ENCODE measurements at regions not wholly inside any gene's neighbourhood (a gene's known extent, or its start where the extent isn't known, plus 50 kb on each side); places are given as distances from the start of the nearest gene placed in this dataset.

- Histone ChIP-seq H3K27me3 (ENCODE audit: control insufficient read depth, insufficient read depth, low read length) (no peaks in the 10 kb centered on the region), H3K27ac (ENCODE audit: low read depth, low read length) (no peak overlapping the region), H3K36me3 (ENCODE audit: control insufficient read depth, insufficient read depth, low read length) (no peaks in the 10 kb centered on the region), H3K4me1 (ENCODE audit: control insufficient read depth, insufficient read depth, low read length) (no peaks in the 10 kb centered on the region), H3K9me3 (ENCODE audit: control insufficient read depth, insufficient read depth, low read depth, low read length) (peaks cover 40% of the 10 kb centered on the region), H3K9ac (ENCODE audit: low read length) (no peak overlapping the region), H3K4me3 (ENCODE audit: low read depth, low read length) (no peak overlapping the region)
Measured at GRCh38 chr7:17396692-17397091, 98.2 kb downstream of the AHR start.

GRCh38 chr7:17401791-17402627 lies 103.6 kb downstream of the AHR start:
- Histone ChIP-seq H3K4me3 (ENCODE audit: low read depth, low read length) (no peak overlapping the region), H3K4me1 (ENCODE audit: control insufficient read depth, insufficient read depth, low read length) (no peaks in the 10 kb centered on the region), H3K9ac (ENCODE audit: low read length) (no peak overlapping the region), H3K27me3 (ENCODE audit: control insufficient read depth, insufficient read depth, low read length) (no peaks in the 10 kb centered on the region), H3K9me3 (ENCODE audit: control insufficient read depth, insufficient read depth, low read depth, low read length) (no peaks in the 10 kb centered on the region), H3K36me3 (ENCODE audit: control insufficient read depth, insufficient read depth, low read length) (no peaks in the 10 kb centered on the region), H3K27ac (ENCODE audit: low read depth, low read length) (no peak overlapping the region)

DNA sequence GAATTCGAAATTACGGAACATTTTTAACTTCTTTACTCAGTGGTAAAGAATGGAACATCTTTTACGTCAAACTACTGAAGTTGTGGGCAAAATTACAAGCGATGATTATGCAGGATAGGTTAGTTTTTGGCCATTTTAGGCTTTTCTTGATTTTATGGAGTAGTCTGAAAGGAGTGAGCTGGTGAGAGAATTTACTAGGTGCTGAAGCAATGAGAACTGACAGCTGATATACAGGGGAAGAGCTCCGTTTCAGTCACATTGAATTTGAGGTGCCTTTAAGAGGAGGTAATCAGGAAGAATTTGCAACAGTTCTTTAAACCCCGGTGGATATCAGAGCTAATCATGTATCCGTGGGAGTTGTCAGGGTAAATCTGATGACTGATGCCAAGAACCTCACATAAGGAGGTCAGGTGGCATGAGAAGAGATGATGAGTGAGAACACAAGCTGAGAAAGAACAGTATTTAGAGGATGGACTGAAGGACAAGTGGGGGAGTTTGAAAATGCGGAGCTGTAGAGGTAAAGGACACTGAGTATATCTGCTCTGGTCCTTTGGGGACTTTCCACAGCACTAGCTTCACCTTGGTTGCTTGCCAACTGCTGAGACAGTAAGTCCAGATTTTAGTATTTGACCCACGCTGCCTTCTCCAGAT lies 104.3 kb downstream of the AHR start:
- H3K4me3 ChIP-seq (ENCODE audit: low read depth, low read length), result no peak overlapping the region
- no peaks in the 10 kb centered on the region for H3K36me3 ChIP-seq (ENCODE audit: control insufficient read depth, insufficient read depth, low read length)
- no peaks in the 10 kb centered on the region for H3K9me3 ChIP-seq (ENCODE audit: control insufficient read depth, insufficient read depth, low read depth, low read length)
- H3K27me3 ChIP-seq (ENCODE audit: control insufficient read depth, insufficient read depth, low read length), result no peaks in the 10 kb centered on the region
- H3K9ac ChIP-seq (ENCODE audit: low read length), result no peak overlapping the region
- no peaks in the 10 kb centered on the region for H3K4me1 ChIP-seq (ENCODE audit: control insufficient read depth, insufficient read depth, low read length)
- no peak overlapping the region for H3K27ac ChIP-seq (ENCODE audit: low read depth, low read length)

DNA sequence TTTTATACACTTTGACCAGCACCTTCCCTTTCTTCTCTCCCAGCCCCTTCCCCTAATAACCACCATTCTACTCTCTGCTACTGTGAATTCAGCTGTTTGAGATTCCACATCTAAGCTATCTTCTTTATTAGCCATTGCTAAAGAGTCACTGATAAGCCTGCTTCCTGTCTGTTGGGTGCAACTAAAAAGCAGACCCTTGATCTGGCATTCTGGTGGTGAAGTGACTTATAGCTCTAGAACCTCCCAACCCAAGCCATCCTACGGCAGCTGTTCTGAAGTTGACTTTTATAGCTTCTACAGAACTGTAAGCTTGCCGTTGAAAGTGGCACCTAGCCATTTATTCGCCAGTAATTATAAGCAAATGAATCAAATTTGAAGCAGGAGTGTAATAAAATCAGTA lies 105.6 kb downstream of the AHR start:
- Histone ChIP-seq H3K4me1 (ENCODE audit: control insufficient read depth, insufficient read depth, low read length) (no peaks in the 10 kb centered on the region), H3K9ac (ENCODE audit: low read length) (no peak overlapping the region), H3K27ac (ENCODE audit: low read depth, low read length) (no peak overlapping the region), H3K9me3 (ENCODE audit: control insufficient read depth, insufficient read depth, low read depth, low read length) (no peaks in the 10 kb centered on the region), H3K27me3 (ENCODE audit: control insufficient read depth, insufficient read depth, low read length) (no peaks in the 10 kb centered on the region), H3K36me3 (ENCODE audit: control insufficient read depth, insufficient read depth, low read length) (no peaks in the 10 kb centered on the region), H3K4me3 (ENCODE audit: low read depth, low read length) (no peak overlapping the region)

DNA sequence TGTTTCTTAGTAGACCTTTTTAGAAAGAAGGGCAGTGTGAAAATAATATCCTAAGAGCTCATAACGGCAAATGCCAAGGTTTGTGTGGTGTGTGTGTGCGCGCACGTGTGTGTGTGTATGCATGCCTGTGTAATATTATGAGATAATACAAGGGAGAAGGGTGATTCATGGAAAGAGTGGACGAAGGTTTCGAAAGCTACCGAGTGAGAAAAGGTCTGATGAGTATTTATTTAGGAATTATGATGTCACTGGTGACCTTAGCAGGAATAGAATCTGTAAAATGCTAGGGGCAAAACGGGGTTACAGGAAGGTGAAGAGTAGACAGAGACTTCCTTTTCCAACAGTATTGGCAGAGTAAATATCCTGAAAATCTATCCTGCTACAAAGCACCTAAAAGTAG lies 107.3 kb downstream of the AHR start:
- Histone ChIP-seq H3K36me3 (ENCODE audit: control insufficient read depth, insufficient read depth, low read length) (no peaks in the 10 kb centered on the region), H3K4me3 (ENCODE audit: low read depth, low read length) (no peak overlapping the region), H3K27ac (ENCODE audit: low read depth, low read length) (no peak overlapping the region), H3K9ac (ENCODE audit: low read length) (no peak overlapping the region), H3K4me1 (ENCODE audit: control insufficient read depth, insufficient read depth, low read length) (no peaks in the 10 kb centered on the region), H3K9me3 (ENCODE audit: control insufficient read depth, insufficient read depth, low read depth, low read length) (no peaks in the 10 kb centered on the region), H3K27me3 (ENCODE audit: control insufficient read depth, insufficient read depth, low read length) (no peaks in the 10 kb centered on the region)

GRCh38 chr7:17406738-17407137 lies 108.3 kb downstream of the AHR start:
- no peaks in the 10 kb centered on the region for H3K9me3 ChIP-seq (ENCODE audit: control insufficient read depth, insufficient read depth, low read depth, low read length)
- H3K4me3 ChIP-seq (ENCODE audit: low read depth, low read length), result no peak overlapping the region
- H3K9ac ChIP-seq (ENCODE audit: low read length), result no peak overlapping the region
- no peak overlapping the region for H3K27ac ChIP-seq (ENCODE audit: low read depth, low read length)
- H3K27me3 ChIP-seq (ENCODE audit: control insufficient read depth, insufficient read depth, low read length), result no peaks in the 10 kb centered on the region
- no peaks in the 10 kb centered on the region for H3K36me3 ChIP-seq (ENCODE audit: control insufficient read depth, insufficient read depth, low read length)
- no peaks in the 10 kb centered on the region for H3K4me1 ChIP-seq (ENCODE audit: control insufficient read depth, insufficient read depth, low read length)

DNA sequence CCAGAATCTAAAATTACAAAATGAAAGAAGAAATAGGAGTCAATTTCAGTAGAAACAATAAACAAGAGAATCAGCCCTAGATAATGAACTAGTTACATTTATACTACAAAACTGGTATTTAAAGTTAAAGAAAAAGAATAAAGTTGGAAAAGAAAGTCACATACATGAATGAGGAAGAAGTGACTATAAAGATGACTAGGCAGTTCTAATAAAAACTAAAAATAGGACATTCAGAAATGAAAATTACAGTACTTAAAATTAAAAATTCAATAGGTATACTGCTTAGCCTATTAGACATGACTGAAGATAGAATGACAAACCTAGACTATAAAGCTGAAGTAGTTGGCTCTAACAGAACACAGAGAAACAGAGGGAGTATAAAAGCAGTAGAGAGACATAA lies 108.8 kb downstream of the AHR start:
- no peak overlapping the region for H3K4me3 ChIP-seq (ENCODE audit: low read depth, low read length)
- H3K36me3 ChIP-seq (ENCODE audit: control insufficient read depth, insufficient read depth, low read length), result no peaks in the 10 kb centered on the region
- no peak overlapping the region for H3K27ac ChIP-seq (ENCODE audit: low read depth, low read length)
- H3K27me3 ChIP-seq (ENCODE audit: control insufficient read depth, insufficient read depth, low read length), result no peaks in the 10 kb centered on the region
- no peak overlapping the region for H3K9ac ChIP-seq (ENCODE audit: low read length)
- H3K4me1 ChIP-seq (ENCODE audit: control insufficient read depth, insufficient read depth, low read length), result no peaks in the 10 kb centered on the region
- no peaks in the 10 kb centered on the region for H3K9me3 ChIP-seq (ENCODE audit: control insufficient read depth, insufficient read depth, low read depth, low read length)

DNA sequence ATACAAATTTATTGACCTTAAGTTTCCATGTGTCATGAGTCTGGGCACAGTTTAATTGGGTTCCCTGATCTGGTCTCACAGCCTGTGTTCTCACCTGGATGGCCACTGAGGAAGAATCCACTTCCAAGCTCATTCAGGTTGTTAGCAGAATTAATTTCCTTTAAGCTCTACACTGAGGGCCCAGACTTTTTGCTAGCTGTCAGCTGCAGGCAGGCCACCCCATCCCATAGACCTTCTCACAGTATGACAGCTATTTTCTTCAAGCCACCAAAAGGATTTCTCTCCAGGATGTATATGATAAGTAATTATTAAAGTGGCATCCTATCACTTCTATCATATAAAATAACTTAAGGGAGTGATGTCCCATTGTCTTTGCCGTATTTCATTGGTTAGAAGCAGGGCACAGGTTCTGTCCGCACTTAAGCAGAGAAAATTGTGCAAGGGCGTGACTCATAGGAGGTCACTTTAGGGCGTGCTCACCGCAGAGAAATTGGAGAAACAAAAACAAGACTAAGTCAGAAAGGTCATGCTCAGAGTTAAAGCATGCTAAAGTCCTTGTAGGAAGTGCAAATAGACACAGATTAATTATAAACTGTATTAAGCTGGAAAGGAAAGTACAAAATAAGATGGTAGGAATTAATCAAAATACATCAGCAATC lies 109.9 kb downstream of the AHR start:
- H3K4me1 ChIP-seq (ENCODE audit: control insufficient read depth, insufficient read depth, low read length), result no peaks in the 10 kb centered on the region
- H3K9ac ChIP-seq (ENCODE audit: low read length), result no peak overlapping the region
- H3K27me3 ChIP-seq (ENCODE audit: control insufficient read depth, insufficient read depth, low read length), result no peaks in the 10 kb centered on the region
- H3K9me3 ChIP-seq (ENCODE audit: control insufficient read depth, insufficient read depth, low read depth, low read length), result no peaks in the 10 kb centered on the region
- no peaks in the 10 kb centered on the region for H3K36me3 ChIP-seq (ENCODE audit: control insufficient read depth, insufficient read depth, low read length)
- no peak overlapping the region for H3K4me3 ChIP-seq (ENCODE audit: low read depth, low read length)
- no peak overlapping the region for H3K27ac ChIP-seq (ENCODE audit: low read depth, low read length)

DNA sequence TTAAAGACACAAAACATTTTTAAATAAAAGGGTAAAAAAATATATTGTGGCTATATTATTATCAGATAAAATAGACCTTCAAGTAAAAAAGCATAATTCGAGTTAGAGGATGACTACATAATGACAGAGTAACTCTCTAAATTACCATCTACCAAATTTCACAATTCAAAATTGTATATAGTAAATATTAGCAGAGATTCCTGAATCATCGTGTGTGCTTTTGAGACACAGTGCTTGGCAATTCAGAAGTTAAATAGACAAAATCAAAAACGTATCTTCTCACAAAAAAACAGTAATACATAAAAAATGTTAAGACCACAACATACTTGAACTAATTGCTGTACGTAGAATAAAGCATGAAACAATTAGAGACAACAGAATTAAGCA lies 110.4 kb downstream of the AHR start:
- Histone ChIP-seq H3K4me1 (ENCODE audit: control insufficient read depth, insufficient read depth, low read length) (no peaks in the 10 kb centered on the region), H3K27ac (ENCODE audit: low read depth, low read length) (no peak overlapping the region)

GRCh38 chr7:17411922-17412321 lies 113.5 kb downstream of the AHR start:
- H3K4me3 ChIP-seq (ENCODE audit: low read depth, low read length), result no peak overlapping the region
- H3K36me3 ChIP-seq (ENCODE audit: control insufficient read depth, insufficient read depth, low read length), result no peaks in the 10 kb centered on the region
- no peaks in the 10 kb centered on the region for H3K9me3 ChIP-seq (ENCODE audit: control insufficient read depth, insufficient read depth, low read depth, low read length)
- no peaks in the 10 kb centered on the region for H3K4me1 ChIP-seq (ENCODE audit: control insufficient read depth, insufficient read depth, low read length)
- no peak overlapping the region for H3K9ac ChIP-seq (ENCODE audit: low read length)
- no peak overlapping the region for H3K27ac ChIP-seq (ENCODE audit: low read depth, low read length)
- no peaks in the 10 kb centered on the region for H3K27me3 ChIP-seq (ENCODE audit: control insufficient read depth, insufficient read depth, low read length)

More for the DNA sequence above, 110.4 kb downstream of the AHR start:
- no peak overlapping the region for H3K9ac ChIP-seq (ENCODE audit: low read length)
- H3K9me3 ChIP-seq (ENCODE audit: control insufficient read depth, insufficient read depth, low read depth, low read length), result no peaks in the 10 kb centered on the region
- H3K36me3 ChIP-seq (ENCODE audit: control insufficient read depth, insufficient read depth, low read length), result no peaks in the 10 kb centered on the region
- H3K27me3 ChIP-seq (ENCODE audit: control insufficient read depth, insufficient read depth, low read length), result no peaks in the 10 kb centered on the region
- H3K4me3 ChIP-seq (ENCODE audit: low read depth, low read length), result no peak overlapping the region

DNA sequence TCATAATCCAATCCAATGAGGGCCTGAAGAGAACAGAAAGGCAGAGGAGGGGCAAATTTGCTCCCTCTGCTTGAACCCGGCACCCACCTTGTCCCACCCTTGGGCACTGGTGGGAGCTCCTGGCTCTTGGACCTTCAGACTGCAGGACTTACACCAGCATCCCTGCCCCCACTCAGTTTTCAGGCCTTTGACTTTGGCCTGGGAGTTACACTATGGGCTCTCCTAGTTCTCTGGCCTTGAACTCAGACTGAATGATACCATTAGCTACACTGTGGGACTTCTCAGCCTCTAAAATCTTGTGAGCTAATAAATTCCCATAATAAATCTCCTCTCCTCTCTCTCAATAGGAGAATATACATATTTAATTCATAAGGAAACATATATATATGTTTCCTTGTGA lies 114.4 kb downstream of the AHR start:
- no peaks in the 10 kb centered on the region for H3K9me3 ChIP-seq (ENCODE audit: control insufficient read depth, insufficient read depth, low read depth, low read length)
- no peaks in the 10 kb centered on the region for H3K36me3 ChIP-seq (ENCODE audit: control insufficient read depth, insufficient read depth, low read length)
- H3K27ac ChIP-seq (ENCODE audit: low read depth, low read length), result no peak overlapping the region
- no peaks in the 10 kb centered on the region for H3K27me3 ChIP-seq (ENCODE audit: control insufficient read depth, insufficient read depth, low read length)
- H3K4me3 ChIP-seq (ENCODE audit: low read depth, low read length), result no peak overlapping the region
- H3K4me1 ChIP-seq (ENCODE audit: control insufficient read depth, insufficient read depth, low read length), result no peaks in the 10 kb centered on the region
- H3K9ac ChIP-seq (ENCODE audit: low read length), result no peak overlapping the region

Data from HUES6 (cell line).